GM18505 (cell line): ENCODE measurements at regions not wholly inside any gene's neighbourhood (a gene's known extent, or its start where the extent isn't known, plus 50 kb on each side); places are given as distances from the start of the nearest gene placed in this dataset.

ENCODE experiments used
- ATAC-seq: cut with Tn5 transposase; IDR thresholded peaks from one replicate; pipeline ENCODE4 v1.9.1; 2021; ENCODE audit not compliant: unreplicated experiment
- POLR2A ChIP-seq: IDR thresholded peaks from 4 replicates; pipeline ENCODE4 v1.6.1; 2011; ENCODE audit warnings: borderline replicate concordance; ENCODE audit not compliant: insufficient read depth, insufficient read length; ENCODE audit errors: extremely low read depth

DNA sequence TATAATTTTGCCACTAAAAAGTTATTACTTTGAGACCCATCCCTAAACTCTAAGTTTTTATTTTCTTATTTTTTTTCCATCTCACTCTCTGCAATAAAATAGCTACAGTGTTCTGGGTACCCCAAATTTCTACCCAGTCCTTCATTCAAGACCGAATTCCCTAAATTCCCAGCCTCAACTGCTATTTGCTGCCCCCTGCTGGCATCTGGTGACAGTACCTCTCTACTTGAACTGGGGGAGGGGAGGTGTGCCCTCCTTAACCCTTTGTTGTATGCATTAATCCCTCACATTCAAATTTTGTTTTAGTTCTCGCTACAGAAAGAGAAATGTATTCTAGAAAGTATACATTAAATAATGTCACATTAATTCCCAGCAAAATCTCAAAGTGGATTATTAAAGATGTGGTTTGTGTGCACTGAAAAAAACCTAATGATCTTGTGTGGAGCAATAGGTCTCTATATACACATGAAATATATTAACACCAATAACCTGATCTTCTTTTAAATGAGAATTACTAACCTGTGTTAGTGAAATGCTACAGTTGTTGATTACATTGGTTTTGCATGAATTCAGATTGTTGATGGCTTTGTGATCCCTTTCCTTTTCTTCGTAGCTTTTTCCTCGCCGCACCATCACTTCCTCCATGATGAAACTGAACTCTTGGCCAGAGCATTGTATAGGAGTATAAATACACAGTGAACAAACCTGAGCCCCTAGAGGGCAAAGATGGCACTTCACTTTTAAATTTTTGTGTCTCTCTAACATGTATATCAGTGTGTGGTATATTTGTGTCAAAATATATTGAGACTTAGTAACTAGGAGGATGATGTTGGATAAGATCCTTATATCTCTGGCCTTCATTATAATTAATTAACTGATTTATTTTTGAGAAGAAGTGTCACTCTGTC lies 590.0 kb downstream of the METTL15 start:
- peak; percentile 52 for ATAC-seq
- TF ChIP-seq POLR2A, result no peak

DNA sequence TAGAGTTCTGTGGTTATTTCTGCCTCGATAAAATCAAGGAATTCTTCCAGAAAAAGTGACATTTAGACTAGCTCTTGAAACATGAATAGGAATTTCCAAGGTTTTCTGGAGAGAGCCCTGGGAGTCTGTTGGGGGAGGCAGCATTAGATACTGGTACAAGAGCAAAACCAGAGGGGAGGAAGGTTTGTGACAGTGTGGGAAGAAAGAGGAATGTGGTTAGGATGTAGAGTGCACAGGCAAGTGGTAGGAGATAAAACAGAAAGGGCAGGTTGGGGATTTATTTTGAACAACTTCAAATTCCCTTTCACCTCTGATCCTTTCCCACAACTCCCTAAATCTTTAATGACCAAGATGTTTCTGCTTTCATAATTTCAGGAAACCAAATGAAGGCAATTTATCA lies 588.4 kb downstream of the METTL15 start:
- TF ChIP-seq POLR2A, result no peak
- ATAC-seq, result no peak

DNA sequence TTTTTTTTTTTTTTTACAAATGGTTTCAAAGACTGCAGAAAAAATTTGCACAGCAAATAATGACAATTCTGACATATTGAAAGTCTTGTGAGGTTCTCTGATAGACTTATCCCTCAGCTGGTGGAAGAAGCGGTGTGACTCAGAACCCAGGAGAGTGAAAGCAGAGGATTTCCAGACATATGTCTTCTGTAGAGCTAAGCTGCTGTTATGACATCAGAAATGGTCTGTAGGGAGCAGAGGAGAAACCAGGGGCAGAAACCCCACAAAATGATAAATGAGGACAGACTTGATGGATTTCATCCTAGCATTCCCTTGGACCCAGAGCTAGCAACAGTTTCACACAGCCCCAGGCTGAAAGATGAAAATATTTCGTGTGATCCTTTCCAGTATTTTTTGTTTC lies 582.6 kb downstream of the METTL15 start:
- no peak for ATAC-seq
- no peak for TF ChIP-seq POLR2A

DNA sequence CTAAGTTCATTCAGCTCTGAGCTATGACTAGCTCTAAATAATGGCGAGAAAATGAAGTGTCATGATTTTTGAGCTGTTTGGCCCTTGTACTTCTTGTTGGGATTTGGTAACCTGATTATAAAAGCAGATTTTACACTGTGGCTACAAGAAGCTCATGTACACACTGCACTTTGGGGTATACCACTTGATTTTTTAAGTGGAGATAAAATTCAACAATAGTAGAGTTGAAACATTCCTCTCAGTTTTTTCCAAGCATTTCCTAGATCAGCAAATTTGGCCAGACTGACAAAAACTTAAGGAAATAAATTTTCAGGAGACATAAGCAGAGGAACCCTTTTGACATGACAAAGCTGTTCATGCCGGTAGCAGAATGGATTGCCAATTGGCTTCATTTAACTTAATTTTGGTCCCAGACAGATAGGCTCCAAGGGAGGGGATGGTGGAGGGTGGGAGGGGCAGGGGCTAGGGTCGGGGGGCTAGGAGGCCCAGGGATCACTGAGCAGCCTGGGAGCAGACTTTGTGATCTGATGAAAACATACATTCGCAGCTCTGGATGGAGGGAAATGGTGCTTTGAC lies 575.9 kb downstream of the METTL15 start:
- ATAC-seq, result no peak
- no peak for TF ChIP-seq POLR2A

DNA sequence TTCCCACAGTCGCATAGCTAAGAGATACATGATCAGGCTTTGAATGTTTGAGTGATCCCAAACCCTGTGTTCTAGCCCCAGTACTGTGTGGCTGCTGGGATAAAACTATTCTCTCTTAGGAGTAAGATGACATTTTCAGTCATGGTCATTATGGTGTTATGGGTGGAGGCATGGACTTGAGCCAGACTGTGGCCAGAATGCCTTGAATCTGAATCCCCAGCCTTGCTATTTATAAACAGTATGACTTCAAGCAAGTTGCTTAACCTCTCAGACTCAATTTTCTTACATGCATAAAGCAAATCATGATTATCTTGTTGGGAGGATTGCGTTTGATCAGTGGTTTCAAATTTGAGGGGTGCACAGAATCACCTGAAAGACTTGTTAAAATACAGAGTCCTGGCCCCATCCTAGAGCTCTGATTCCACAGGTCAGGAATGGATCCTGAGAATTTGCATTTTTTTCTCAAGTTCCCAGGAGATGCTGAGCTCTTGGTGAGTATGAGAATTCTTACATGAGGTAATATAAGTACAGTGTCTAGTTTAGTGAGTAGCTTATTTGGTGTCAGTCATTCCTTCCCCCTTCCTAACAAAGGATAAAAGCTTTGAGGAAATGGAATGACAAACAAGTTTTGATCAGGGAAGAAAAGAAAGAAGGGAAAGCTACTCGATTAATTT lies 571.7 kb downstream of the METTL15 start:
- TF ChIP-seq POLR2A, result no peak
- ATAC-seq, result no peak

DNA sequence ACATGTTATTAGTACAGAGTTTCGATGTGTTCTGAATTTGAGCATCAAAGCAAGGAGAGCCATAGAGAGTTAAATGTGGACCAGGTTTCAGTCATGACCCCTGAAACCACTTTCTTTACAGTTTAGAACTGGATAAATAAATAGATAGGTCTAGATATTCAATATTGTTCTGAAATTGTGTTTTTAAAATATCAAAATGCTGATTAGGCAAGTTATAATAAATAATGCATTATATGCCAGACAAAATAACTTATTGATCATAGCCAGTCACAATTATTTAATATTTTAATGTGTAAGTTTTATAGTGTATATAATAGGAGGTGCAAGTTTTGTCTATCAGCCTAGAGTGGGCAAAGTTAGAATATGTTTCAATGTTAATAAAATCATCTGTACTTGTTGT lies 569.5 kb downstream of the METTL15 start:
- ATAC-seq, result no peak
- TF ChIP-seq POLR2A, result no peak

DNA sequence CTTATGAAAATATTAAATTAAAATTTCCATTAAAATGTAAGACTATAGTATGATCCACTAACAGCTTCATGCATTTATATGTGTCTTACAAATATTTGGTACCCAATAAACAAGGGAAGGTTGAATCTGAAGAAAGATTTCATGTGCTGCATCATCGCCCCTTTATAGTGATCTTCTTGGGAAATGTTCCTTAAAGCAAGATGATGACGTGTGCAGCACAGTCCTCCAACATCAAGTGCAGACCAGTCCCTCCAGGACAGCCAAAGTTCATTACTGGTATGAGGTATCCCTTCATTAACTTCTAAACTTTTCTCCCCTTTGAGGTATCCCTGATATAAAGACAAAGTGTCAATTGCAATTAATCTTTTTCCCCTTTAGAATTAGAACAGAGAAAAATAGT lies 567.0 kb downstream of the METTL15 start:
- no peak for ATAC-seq
- TF ChIP-seq POLR2A, result no peak

DNA sequence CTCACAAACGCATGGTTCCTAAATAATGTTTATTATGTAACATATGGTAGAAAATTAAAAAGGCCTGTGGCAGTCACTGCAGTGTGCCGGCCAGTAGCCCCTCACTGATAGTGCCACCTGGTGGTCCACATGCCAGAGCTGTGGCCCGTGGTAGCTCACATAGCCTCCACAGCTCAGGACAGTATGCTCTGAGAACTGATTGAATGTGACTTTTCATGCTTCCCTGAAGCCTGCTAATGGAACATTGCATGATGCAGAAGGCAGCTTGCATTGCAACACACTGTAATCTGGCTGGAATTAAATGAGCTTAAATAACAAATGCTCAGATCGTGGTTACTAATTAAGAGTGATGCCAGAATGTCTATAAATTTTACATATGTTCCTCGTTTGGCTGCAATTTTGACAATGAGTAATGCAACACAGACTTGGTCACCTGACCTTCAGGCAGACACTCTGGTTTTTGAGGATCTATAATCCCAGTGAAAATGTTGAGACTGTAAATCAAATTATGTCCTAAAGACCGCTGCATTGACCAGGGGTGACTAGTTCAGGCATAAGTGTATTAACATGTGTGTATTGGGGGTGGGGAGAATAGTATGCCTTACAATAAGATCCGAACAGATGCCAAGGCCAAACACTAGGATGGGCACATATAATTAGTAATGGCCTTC lies 566.4 kb downstream of the METTL15 start:
- no peak for ATAC-seq

DNA sequence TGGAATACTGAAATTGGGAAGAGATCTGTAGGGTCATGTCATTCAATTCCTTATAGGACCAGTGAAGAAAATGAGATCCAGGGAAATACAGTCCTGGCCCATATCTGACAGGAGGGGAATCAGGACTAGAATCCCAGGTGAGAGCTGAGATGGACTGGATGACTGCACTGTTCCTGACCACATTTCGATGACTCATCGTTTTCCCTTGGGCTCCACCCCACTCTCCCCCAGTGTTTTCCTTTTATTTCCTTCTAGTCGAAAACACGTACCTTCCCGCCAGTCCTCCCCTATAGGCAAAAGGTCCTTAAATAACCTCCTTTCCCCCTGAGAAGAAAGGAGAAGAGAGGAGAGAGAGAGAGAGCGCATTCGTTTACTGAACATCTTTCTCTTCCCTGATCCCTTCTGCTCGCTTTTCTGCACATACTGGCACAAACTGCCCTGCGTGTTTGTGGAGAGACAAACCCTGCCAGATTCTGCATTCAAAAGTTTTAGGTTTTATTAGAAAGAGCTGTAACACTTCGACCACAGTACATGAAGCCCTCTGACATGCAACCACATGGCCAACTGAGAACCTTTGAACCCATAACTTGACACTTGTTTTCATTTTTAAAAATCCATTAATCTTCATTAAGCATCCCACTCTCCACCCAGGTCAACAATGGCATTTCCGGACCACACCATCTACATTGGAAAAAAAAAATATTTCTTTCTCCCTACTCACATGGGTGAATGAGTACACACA lies 565.7 kb downstream of the METTL15 start:
- no peak for TF ChIP-seq POLR2A
- ATAC-seq, result no peak

More for the DNA sequence above, 566.4 kb downstream of the METTL15 start:
- no peak for TF ChIP-seq POLR2A

DNA sequence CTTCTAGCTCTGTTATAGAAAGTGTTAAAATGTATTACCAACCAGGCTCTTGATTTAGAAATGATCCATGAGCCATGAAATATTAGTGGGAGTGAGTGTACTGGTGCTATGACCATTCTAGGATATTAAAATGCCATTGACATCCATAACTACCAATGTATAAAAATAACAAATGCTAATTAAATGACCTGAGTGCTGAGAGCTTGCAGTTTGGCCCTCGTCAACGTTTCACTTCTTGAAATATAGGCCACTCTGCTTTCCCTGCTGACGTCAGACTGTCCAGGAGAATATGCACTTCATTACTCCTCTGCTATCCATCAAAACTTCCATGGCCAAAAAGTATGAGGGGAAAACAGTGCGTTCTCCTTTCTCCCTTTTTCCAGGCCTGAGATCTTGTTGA lies 563.1 kb downstream of the METTL15 start:
- no peak for ATAC-seq
- TF ChIP-seq POLR2A, result no peak

DNA sequence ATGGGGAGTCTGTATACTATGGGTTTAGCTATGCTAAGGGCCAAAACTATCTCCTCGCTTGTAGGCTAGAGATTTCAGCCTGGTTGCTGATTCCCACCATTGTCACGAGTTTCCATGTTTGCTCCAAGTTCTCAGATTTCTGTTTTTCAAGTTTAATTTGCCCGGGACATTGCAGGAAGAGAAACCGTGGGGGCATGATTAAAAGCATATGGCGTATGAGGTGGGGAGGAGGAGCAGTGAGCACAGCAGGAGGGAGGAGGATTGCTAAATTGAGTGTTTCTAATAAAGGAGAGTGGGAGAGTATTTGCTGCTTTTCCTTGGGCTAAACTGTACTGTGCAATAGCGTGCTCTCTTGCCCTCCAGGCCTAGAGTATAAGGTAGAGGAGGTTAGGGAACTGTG lies 558.4 kb downstream of the METTL15 start:
- ATAC-seq, result no peak
- TF ChIP-seq POLR2A, result no peak

DNA sequence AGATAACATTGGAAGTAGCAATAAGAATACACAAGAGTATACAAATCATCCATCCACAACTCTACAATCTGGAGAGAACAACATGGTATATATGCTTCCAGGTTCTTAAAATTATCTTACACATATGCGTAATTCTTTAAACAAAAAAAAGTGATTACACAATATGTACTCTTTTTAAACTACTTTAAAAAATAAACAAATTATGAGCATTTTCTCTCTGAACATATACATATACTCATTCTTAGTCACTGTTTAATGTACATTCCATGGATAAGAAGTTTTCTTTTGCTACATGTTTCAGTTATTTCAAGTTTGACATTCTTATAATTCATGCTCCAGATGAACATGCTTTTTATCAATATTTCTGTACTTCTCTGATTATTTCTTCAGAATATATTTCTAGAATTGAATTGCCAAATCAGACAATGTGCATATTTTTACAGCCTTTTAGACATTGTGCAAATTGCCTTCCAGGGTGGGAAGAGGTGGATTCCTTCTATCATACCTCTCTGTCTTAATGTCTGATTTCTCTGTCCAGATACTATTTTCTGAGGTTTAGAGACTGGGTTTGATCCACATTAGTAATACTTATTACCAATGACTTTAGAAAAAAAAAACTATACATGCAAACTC lies 551.6 kb downstream of the METTL15 start:
- no peak for TF ChIP-seq POLR2A
- ATAC-seq, result no peak
